ENCODE measurements at regions not wholly inside any gene's neighbourhood (a gene's known extent, or its start where the extent isn't known, plus 50 kb on each side); places are given as distances from the start of the nearest gene placed in this dataset.

DNA sequence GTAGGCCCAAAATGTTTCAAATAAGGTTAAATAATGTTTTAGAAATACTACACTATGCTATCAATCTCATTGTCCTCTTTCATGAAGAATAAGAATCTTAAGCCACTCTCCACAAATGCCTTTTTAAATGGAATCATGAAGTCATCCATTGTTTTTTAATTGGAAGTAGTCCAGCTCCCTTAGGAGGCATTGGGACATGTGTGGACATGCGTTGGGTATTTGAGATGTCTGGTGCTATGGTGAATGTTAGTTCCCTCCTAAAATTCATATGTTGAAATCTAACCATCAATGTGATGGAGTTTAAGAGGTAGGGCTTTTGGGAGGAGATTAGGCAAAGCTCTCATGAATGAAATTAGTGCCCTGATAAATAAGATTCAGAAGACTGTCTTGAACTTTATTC, 289.0 kb downstream of the C4orf33 start:
- Histone ChIP-seq H3K9me3 (no peaks in the 10 kb centered on the region), H3K27ac (no peak overlapping the region), H3K36me3 (no peaks in the 10 kb centered on the region), H3K4me1 (no peaks in the 10 kb centered on the region), H3K4me3 (replicated peaks in 1 of 3) (no peak overlapping the region), H3K27me3 (no peaks in the 10 kb centered on the region)
- DNase-seq: no peak
- TF ChIP-seq, protein P1, sequence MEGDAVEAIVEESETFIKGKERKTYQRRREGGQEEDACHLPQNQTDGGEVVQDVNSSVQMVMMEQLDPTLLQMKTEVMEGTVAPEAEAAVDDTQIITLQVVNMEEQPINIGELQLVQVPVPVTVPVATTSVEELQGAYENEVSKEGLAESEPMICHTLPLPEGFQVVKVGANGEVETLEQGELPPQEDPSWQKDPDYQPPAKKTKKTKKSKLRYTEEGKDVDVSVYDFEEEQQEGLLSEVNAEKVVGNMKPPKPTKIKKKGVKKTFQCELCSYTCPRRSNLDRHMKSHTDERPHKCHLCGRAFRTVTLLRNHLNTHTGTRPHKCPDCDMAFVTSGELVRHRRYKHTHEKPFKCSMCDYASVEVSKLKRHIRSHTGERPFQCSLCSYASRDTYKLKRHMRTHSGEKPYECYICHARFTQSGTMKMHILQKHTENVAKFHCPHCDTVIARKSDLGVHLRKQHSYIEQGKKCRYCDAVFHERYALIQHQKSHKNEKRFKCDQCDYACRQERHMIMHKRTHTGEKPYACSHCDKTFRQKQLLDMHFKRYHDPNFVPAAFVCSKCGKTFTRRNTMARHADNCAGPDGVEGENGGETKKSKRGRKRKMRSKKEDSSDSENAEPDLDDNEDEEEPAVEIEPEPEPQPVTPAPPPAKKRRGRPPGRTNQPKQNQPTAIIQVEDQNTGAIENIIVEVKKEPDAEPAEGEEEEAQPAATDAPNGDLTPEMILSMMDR (IDR thresholded peaks at IDR 0.05): no peak
- TF ChIP-seq POLR2A (IDR thresholded peaks at IDR 0.05): no peak
- intact Hi-C loops (cut with DNase I): no loop called here
- WGBS, 2 donors: 79 to 83% methylated on average over 1 of the region's 1 CpG

DNA sequence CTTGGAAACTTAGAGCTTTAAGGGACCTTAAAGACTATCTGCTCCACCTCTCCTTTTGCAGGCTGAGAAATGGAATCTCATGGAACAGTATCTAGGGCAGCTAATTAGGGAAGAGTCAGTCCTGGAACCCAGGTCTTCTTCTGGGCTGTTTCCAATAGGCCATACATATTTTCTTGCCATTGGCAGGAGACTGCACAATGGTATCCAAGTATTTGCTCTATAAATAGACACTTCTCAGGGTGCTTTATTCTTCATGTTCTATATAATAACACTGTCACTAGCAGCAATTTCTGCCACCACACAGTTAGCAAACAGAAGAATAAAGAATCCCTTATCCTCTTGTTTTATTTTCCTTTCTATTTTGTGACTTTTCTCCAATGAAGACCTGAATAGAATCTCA, 291.7 kb downstream of the C4orf33 start:
- no peaks in the 10 kb centered on the region for H3K36me3 ChIP-seq
- H3K4me3 ChIP-seq (replicated peaks in 1 of 3): no peak overlapping the region
- intact Hi-C loops (cut with DNase I): no loop called here
- TF ChIP-seq, protein P1 (IDR thresholded peaks at IDR 0.05): no peak
- no peak for TF ChIP-seq POLR2A (IDR thresholded peaks at IDR 0.05)
- DNase-seq: no peak
- H3K27ac ChIP-seq: no peak overlapping the region
- H3K9me3 ChIP-seq: no peaks in the 10 kb centered on the region
- H3K4me1 ChIP-seq: no peaks in the 10 kb centered on the region
- no peaks in the 10 kb centered on the region for H3K27me3 ChIP-seq

DNA sequence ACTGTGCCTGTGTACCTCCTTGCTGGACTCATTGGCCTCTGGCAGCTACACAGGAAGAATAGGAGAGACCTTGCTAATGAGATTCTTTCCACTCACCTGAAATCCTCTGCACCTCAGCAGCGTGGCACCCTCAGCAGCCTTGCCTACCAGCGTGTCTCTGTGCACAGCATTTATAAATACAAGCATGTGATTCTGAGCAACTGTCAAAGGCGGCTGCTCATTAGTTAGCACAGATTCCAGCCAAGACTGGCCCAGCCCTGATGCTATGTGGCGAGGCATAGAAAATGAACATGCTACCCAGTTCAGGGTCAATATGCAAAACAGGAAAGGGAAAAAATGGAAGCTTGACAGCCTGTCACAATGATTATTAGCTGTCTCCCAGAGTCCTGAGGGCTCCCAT, 298.0 kb downstream of the C4orf33 start:
- H3K9me3 ChIP-seq: no peaks in the 10 kb centered on the region
- no peak for TF ChIP-seq POLR2A (IDR thresholded peaks at IDR 0.05)
- TF ChIP-seq, protein P1 (IDR thresholded peaks at IDR 0.05): no peak
- no peaks in the 10 kb centered on the region for H3K4me1 ChIP-seq
- H3K27me3 ChIP-seq: no peaks in the 10 kb centered on the region
- no peaks in the 10 kb centered on the region for H3K36me3 ChIP-seq
- intact Hi-C loops (cut with DNase I): no loop called here
- no peak overlapping the region for H3K27ac ChIP-seq
- no peak for DNase-seq
- H3K4me3 ChIP-seq (replicated peaks in 1 of 3): no peak overlapping the region
- WGBS, 2 donors: 82 to 85% methylated on average over 3 to 4 of the region's 4 CpGs

DNA sequence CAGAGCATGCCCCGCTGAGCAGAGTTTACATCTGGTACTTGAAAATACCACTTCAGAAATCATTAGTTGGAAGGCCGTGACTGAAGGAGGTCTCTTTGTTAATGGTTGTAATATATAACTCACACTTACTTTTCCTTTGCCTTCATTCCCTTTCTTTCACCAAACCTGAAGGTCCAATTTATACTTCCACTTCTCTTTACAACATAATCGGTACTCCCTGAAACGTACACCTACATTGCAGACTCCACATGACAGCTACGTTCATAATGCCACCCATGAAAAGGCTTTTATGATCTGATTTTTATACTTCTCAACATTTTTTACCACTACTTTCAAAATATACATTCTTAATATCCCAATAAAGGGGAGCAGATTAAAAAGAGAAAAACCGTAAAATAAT, 298.7 kb downstream of the C4orf33 start:
- Histone ChIP-seq H3K9me3 (no peaks in the 10 kb centered on the region), H3K4me3 (replicated peaks in 1 of 3) (no peak overlapping the region), H3K27ac (no peak overlapping the region), H3K4me1 (no peaks in the 10 kb centered on the region), H3K36me3 (no peaks in the 10 kb centered on the region), H3K27me3 (no peaks in the 10 kb centered on the region)
- WGBS, 2 donors: 63 to 68% methylated on average over 6 of the region's 6 CpGs
- TF ChIP-seq, protein P1 (IDR thresholded peaks at IDR 0.05): no peak
- no peak for DNase-seq
- intact Hi-C loops (cut with DNase I): no loop called here

DNA sequence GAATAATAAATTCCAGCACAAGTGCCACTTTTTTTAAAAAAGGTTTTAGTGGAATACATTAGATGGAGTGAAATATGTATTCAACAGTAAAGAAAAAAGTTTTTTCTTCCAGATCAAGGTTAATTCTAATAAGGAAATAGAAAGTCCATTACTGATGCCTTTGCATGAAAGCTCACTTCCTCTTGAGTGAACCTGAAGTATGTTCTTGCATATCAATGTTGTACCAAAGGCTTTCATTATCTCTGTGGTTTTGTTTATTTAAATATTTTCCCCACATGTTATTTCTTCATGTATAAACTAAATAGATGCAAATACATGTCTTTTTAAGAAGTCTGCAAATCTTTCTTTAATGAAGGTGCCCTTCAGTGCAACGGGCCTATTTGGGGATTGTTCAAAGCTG, 307.9 kb downstream of the C4orf33 start:
- WGBS, 2 donors: 94 to 96% methylated on average over 1 of the region's 1 CpG
- Histone ChIP-seq H3K4me1 (no peaks in the 10 kb centered on the region), H3K4me3 (replicated peaks in 1 of 3) (no peak overlapping the region)

More for the DNA sequence above, 307.9 kb downstream of the C4orf33 start:
- DNase-seq: no peak
- no peaks in the 10 kb centered on the region for H3K27me3 ChIP-seq
- H3K36me3 ChIP-seq: no peaks in the 10 kb centered on the region
- no peak overlapping the region for H3K27ac ChIP-seq
- no peak for TF ChIP-seq POLR2A (IDR thresholded peaks at IDR 0.05)
- TF ChIP-seq, protein P1 (IDR thresholded peaks at IDR 0.05): no peak
- no peaks in the 10 kb centered on the region for H3K9me3 ChIP-seq
- intact Hi-C loops (cut with DNase I): no loop called here
